NCI-H2196 (cell line): ENCODE measurements at regions not wholly inside any gene's neighbourhood (a gene's known extent, or its start where the extent isn't known, plus 50 kb on each side); places are given as distances from the start of the nearest gene placed in this dataset.

Experiments used
- DNase-seq: peaks from one replicate; lab custom pipeline; 2025; ENCODE audit not compliant: unreplicated experiment; lab: John Stamatoyannopoulos, UW

DNA sequence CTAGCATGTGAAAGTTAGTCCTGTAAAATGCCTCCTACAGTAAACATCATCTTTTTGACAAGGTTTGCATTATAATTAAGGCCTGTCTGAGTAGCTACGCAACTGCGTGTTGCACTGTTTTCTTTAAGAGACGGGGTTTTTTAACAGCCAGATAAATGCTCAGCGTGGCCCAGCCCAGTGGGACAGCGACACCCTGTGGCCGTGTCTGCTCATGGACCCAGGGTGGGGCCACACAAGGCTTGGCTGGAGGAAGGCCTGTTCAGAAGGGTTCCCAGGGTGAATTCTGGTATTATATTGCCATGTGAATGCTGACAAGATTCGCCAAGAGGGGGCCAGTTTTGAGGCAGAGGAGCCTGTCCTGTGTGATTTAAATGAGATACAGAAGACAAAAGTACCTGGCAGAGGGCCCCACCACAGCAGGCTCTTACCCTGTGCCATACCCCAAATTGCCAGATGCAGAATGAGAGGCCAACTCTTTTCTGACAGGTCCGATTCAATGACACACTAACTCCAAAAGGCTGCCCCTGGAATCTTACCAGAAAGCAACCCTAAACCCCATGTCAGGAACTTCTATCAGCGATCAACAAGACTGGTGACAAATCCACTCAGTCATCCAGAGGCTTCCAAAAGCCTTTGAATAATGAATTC, 65.9 kb upstream of the IRX6 start:
- DNase-seq: no peak

DNA sequence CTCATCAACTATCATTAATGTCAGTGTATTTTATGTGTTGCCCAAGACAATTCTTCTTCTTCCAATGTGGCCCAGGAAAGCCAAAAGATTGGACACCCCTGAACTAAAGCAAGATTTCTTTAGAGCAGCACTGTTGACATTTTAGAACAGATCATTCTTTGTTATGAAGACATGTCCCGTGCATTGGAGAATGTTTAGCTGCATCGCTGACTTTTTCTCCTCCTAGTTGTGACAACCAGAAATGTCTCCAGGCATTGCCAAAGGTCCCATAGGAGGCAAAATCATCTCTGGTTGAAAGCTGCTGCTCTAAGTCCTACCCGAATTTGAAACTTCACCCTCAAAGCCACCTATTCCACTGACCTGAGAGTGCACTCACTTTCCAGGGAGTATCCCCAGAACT, 62.7 kb upstream of the IRX6 start:
- DNase-seq: no peak

DNA sequence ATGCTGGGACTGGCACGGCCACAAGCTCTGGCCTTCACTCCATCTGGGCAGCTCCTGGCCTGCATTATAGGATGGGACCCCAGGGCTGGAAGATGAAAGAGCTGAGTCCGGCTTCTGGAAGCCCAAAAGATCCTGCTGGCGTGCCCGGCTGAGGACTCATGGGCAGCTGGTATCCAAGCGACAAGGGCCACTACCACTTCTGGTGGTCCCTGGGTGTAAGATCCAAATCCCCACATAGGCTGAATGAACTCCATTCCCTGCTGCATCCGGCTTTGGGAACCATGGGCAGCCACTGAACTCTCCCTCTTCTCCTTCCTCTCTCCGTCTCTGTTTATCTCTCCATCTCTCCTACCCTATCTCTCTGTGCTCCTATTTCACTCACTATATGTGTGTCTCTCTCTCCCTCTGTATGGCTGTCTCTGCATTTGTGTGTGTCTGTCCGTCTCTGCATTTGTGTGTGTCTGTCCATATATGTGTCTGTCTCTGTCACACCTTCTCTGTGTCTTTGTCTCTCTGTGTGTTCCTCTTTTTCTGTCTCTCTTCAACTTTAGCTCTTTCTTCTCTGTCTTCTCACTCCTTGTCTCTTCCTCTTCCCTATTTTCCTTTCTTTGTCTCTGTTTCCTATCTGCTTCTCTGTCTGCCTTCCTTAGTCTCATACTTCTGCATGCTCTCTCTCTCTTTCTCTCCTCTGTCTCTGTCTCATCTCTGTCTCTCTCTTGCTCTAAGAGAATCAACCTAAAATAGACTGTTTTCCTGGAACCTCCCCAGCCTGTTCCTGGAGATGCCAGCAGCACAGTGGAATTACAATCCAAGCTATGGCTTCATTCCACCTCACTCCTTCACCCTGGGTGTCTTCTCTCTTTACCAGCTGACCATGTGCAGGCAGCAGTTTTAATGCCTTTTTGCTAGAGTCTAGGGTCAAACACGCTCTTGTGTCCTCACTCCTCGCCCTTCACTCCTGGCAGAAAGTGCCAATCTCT, 60.4 kb upstream of the IRX6 start:
- DNase-seq: no peak

DNA sequence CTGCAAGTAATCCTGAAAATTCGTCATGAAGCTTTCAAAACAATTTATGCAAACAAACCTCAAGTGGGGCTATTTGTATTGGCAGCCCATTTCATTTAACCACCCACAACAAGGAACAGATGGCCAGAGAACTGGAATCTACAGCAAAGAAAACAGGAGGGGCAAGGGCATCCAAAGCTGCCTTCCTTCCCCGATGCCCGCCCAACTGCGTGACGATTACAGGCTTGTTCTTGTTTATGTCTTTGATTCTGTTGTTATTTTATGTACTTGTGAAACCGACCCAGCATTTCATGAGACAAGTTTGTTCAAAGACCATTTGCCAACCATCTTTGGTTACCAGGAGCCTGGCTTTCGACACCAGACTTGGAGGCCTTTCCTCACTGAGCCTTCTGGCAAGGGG, 59.1 kb upstream of the IRX6 start:
- no peak for DNase-seq

DNA sequence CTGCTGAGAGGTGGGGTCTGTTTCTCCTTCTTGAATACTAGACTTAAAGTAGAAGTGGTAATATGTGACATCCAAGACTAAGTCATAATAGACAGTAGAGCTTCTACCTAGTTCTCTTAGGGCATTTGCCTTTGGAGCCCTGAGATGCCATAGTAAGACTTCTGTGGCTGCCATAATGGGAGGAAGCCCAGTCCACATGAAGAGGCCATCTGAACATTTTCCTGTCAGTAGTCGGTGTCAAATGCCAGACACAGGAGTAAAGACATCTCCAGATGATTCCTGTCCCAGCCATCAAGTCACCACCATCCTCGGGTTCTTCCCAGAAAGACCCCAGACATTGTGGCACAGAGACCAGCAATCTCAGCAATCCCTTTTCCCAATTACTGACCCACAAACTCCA, 58.1 kb upstream of the IRX6 start:
- no peak for DNase-seq

DNA sequence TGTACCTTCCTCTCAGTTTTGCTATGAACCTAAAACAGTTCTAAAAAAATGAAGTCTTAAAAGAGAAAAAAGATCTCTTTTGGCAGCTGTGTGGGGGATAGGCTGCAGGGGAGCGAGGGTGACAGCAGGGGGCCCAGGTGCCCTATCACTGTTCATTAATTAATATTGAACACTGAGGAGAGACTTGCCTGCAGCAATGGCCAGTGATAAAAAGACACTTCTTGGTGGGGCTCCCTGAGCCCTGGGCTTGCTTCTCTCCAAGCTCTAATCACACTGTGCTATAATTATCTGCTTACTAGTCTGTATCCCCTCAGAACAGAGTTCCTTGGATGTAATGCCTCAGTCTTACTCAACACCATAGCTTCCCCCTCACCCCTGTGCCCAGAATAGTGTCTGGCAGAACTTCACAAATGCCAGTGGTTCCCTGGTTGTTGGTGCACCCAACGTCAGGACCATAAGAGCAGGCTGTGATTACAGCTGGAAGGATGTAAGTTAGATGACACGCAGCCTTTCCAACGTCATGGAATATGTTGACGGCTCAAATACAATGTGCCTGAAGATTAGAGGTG, 52.0 kb upstream of the IRX6 start:
- DNase-seq: no peak

DNA sequence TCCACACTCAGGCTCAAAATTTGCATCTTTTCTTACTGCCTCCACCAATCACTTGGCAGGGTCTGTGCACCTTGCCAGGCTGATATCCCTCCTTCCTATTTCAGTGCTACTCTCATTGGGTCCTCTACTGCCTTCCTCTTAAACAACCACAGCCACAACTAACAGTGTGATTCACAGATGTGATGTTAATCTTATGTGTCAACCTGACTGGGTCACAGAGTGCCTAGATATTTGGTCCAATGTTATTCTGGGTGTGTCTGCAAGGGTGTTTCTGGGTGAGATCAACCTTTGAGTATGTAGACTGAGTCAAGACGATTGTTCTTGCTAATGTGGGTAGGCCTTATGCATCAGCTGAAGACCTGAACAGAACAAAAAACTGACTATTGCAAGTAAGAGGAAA, 51.3 kb upstream of the IRX6 start:
- no peak for DNase-seq

DNA sequence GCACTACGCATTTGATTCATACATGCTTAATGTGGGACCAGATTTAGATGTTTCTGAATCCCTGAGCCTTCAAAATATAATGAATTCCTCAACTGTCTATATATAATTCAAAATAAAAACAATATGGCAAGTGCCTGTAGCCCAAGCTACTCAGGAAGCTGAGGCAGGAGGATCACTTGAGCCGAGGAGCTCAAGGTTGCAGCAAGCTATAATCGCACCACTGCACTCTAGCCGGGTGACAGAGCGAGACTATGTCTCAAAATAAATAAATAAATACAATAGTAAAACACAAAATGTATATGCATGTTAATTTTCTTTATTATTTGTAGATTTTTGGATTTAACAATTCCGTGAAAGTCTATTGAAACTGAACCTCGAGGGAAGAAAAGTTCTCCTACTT, 50.6 kb upstream of the IRX6 start:
- no peak for DNase-seq

DNA sequence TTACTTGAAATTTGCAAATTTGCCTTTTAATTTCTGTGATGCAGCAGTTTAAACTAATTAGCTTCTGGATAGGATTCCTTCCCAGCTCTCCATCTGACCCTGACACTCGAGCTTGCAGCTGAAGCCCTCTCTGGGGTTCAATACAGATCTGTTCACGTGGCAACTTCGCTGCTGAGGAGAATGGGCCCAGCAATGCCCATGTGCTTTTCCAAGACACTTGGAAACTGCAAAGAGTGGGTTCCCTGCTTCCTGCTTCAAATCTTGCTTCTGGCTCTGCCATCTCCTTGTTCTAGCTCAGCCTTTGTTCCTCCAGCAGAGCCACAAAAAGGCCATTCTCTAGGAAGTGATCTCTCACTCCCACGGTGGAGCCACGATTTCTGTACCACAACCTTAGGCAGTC, 50.0 kb upstream of the IRX6 start:
- DNase-seq: no peak
